Immature natural killer cell (primary cell): ENCODE measurements at regions not wholly inside any gene's neighbourhood (a gene's known extent, or its start where the extent isn't known, plus 50 kb on each side); places are given as distances from the start of the nearest gene placed in this dataset.

Source experiments
- DNase-seq, 3 donors: peaks; one replicate each; pipeline ENCODE4 v3.0.0; 2022; ENCODE audit warnings: mixed read lengths in 1 of 3
- H3K27ac Mint-ChIP-seq, 6 donors: one replicate each; pipeline ENCODE4 v1.8.0; 2020; ENCODE audit warnings: mixed read lengths in 6 of 6, mild to moderate bottlenecking in 5 of 6, inconsistent platforms in 4 of 6, moderate library complexity in 3 of 6
- H3K27me3 Mint-ChIP-seq, 3 donors: one replicate each; pipeline ENCODE4 v1.8.0; 2020 to 2021; ENCODE audit warnings: low read depth in 3 of 3, mild to moderate bottlenecking in 3 of 3, mixed read lengths in 3 of 3, moderate library complexity in 3 of 3, inconsistent platforms in 1 of 3
- H3K36me3 Mint-ChIP-seq, 3 donors: one replicate each; pipeline ENCODE4 v1.8.0; 2020; ENCODE audit warnings: mixed read lengths in 3 of 3, inconsistent platforms in 2 of 3, mild to moderate bottlenecking in 2 of 3
- H3K4me1 Mint-ChIP-seq, 2 donors: one replicate each; pipeline ENCODE4 v1.8.0; 2020; ENCODE audit warnings: inconsistent platforms in 2 of 2, mild to moderate bottlenecking in 2 of 2, mixed read lengths in 2 of 2, moderate library complexity in 1 of 2
- H3K4me3 Mint-ChIP-seq, 5 donors: one replicate each; pipeline ENCODE4 v1.8.0; 2020; ENCODE audit warnings: mild to moderate bottlenecking in 5 of 5, mixed read lengths in 5 of 5, inconsistent platforms in 3 of 5, moderate library complexity in 3 of 5
- H3K9me3 Mint-ChIP-seq, 6 donors: one replicate each; pipeline ENCODE4 v1.8.0; 2020; ENCODE audit warnings: mild to moderate bottlenecking in 6 of 6, mixed read lengths in 6 of 6, inconsistent platforms in 4 of 6, moderate library complexity in 3 of 6

DNA sequence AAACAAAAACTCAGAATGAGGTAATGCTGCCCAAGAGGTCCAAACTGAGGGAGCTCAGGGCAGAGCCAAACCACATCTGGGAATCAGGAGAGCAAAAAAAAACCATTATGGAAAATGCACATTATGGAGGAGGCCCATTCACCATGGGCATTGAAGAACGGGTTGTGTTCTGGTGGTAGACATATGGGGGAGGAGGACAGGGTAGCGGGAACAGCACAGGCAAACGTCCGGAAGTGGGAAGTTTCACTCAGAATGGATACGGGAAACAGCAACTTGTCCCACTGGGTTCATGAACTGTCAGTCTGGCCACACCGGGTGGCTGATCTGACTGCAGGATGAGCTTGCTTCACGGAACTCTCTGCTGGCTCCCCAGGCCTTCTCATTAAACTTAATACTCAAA, 139.7 kb downstream of the RRAGC start:
- Mint-ChIP-seq H3K4me1 (no peaks in the 10 kb centered on the region), H3K27me3 (peaks cover 8 to 14% (median 9%) of the 10 kb centered on the region in 3 donors), H3K27ac (no peak overlapping the region), H3K36me3 (no peaks in the 10 kb centered on the region), H3K9me3 (no peaks in the 10 kb centered on the region), H3K4me3 (no peak overlapping the region)
- no peak for DNase-seq

DNA sequence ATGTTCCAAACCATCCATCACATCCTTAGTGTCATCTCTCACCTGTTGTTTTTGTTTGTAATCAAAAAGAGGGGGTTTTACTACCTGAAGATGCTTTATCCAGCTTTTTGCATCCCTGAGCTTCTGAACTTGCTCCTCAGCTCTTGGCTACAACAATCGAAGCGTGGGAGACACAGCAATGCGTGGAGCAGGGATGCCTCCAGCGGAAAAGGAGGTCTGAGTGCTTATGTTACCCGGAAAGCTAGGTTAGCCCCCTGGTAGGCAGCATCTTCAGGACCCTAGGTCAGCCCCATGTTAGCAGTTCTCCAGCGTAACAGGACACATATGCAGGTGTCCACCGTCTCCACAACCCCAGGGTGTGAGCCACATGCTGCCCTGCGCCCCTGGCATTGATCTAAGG, 141.5 kb downstream of the RRAGC start:
- Mint-ChIP-seq H3K4me1 (no peaks in the 10 kb centered on the region), H3K4me3 (no peak overlapping the region), H3K27ac (no peak overlapping the region), H3K36me3 (no peaks in the 10 kb centered on the region), H3K9me3 (no peaks in the 10 kb centered on the region), H3K27me3 (peaks cover 2 to 4% (median 2%) of the 10 kb centered on the region in 3 donors)
- no peak for DNase-seq

DNA sequence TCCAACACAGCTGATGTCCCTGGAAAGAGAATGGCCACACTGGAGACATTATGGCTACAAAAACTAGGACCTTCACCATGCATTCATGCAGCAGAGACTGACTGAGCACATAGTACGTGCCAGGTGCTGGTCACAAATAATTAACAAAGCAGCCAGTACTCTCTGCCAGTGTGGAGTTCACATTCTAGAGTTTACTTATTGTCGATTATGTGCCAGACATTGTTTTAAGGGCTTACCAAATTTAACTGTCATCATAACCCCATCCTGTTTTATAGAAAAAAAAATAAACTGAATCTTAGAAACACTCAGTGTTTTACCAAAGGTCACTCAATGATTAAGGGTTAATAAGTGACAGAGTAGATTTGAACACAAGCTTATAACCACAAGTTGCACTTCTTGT, 143.3 kb downstream of the RRAGC start:
- Mint-ChIP-seq H3K4me3 (no peak overlapping the region), H3K27me3 (peaks cover 2 to 6% (median 4%) of the 10 kb centered on the region in 3 donors), H3K9me3 (no peaks in the 10 kb centered on the region), H3K4me1 (no peaks in the 10 kb centered on the region), H3K36me3 (no peaks in the 10 kb centered on the region), H3K27ac (no peak overlapping the region)
- DNase-seq = no peak

DNA sequence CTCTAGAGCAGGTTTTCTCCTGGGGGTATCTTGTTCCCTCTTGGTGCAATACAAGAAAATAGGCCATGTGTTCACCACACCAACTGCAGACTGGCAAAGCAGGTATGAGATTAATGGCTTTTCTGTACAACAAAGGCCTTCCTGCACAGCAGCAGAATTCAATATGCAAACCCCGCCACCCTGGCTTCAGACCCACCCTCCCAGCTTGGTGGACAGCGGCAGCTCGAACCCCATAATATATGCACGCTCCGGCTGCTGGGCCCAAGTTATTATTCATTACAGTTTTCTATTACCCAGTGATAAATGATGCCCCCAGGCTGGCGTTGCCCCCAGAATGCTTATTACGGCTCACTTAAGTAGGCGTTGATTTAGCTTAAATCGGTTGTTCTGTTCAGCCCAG, 144.2 kb downstream of the RRAGC start:
- Mint-ChIP-seq H3K4me3 (no peak overlapping the region), H3K36me3 (no peaks in the 10 kb centered on the region), H3K9me3 (peaks cover 0 to 2% (median 0%) of the 10 kb centered on the region in 6 donors)

DNA sequence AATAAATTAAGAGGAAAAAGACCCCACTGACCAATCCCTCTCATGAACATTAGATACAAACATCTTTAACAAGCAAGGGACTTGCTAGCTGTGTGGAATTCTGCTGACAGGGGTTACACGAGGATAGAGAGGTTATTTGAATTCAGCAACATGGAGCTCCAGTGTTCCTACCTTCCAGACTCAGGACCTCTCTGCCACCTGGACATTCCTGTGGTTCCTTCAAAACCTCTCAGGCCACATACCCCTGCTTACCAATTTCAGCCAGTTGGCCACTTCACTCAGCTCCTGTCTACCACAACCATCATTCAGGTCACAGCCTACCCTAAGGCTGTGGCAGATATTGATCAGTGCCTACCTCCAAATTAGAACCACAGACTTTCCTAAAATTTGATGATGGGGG, 147.5 kb downstream of the RRAGC start:
- H3K9me3 Mint-ChIP-seq = peaks cover 0 to 7% (median 0%) of the 10 kb centered on the region in 6 donors
- no peak for DNase-seq
- H3K27me3 Mint-ChIP-seq = peaks cover 0 to 4% (median 1%) of the 10 kb centered on the region in 3 donors
- H3K27ac Mint-ChIP-seq = no peak overlapping the region
- no peaks in the 10 kb centered on the region for H3K36me3 Mint-ChIP-seq
- no peaks in the 10 kb centered on the region for H3K4me1 Mint-ChIP-seq
- H3K4me3 Mint-ChIP-seq = no peak overlapping the region

More for the DNA sequence above, 144.2 kb downstream of the RRAGC start:
- Mint-ChIP-seq H3K4me1 (no peaks in the 10 kb centered on the region), H3K27ac (no peak overlapping the region), H3K27me3 (peaks cover 0 to 4% (median 4%) of the 10 kb centered on the region in 3 donors)
- no peak for DNase-seq

DNA sequence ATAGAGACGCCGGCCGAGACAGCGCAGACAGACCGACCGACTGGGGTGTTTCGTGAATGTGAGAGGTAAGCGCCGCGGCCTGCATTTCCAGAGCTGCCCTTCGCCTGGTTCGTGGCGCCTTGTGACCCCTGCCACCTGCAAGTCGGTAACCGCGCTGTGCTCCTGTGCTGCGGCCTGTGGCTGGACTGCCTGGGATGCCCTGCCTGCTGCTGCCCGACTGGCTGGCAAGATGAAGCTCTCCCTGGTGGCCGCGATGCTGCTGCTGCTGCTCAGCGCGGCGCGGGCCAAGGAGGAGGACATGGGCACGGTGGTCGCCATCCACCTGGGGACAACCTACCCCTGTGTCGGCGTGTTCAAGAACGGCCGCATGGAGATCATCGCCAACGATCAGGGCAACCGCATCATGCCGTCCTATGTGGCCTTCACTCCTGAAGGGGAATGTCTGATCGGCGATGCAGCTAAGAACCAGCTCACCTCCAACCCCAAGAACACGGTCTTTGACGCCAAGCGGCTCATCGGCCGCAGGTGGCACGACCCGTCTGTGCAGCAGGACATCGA, 150.8 kb downstream of the RRAGC start:
- H3K9me3 Mint-ChIP-seq = peaks cover 0 to 11% (median 1%) of the 10 kb centered on the region in 6 donors
- H3K27me3 Mint-ChIP-seq = peaks cover 3 to 14% (median 3%) of the 10 kb centered on the region in 3 donors
- H3K4me3 Mint-ChIP-seq = no peak overlapping the region
- no peak overlapping the region for H3K27ac Mint-ChIP-seq
- H3K4me1 Mint-ChIP-seq = no peaks in the 10 kb centered on the region
- no peak for DNase-seq
- H3K36me3 Mint-ChIP-seq = no peaks in the 10 kb centered on the region

DNA sequence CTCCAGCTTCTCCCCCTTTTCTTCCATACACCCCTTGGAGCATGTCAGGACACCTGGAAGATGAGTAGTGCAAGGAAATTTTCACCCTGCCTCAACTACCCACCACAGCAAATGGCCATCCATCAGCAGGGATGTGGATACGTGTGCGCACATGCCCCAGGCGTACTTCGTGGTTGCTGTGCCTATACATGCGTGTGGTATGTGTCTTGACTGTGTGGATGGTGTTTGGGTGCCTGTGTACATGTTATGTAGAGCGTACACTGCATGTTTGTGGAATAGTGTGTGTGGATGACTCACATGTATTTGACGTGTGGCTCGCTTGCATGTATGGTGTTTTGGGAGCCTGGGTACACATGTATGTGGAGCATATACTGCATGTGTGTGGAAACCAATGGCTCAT, 158.5 kb downstream of the RRAGC start:
- DNase-seq = no peak
- H3K4me1 Mint-ChIP-seq = no peaks in the 10 kb centered on the region
- no peaks in the 10 kb centered on the region for H3K36me3 Mint-ChIP-seq
- peaks cover 0 to 7% (median under 1%) of the 10 kb centered on the region in 6 donors for H3K9me3 Mint-ChIP-seq
- H3K4me3 Mint-ChIP-seq = no peak overlapping the region
- no peak overlapping the region for H3K27ac Mint-ChIP-seq
- peaks cover 1 to 13% (median 6%) of the 10 kb centered on the region in 3 donors for H3K27me3 Mint-ChIP-seq

DNA sequence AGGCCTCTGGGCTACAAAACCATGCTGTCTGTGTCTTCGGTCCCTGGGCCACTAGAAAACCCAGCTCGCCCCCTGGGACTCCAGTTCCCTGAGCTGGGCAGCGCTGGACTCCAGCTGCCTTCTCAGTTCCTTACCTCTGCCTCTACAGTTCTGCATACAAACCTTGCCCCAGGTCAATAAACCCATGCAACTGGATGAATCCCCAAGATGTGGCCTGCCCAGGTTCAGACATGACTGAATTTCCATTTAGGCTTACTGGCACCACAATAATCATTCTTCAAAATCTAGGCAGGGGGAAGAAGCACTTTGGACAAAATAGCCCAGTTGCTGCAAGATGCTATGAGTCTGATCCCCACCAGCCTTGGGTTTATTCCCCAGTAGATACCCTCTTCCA, 159.5 kb downstream of the RRAGC start:
- DNase-seq = no peak
- Mint-ChIP-seq H3K4me3 (no peak overlapping the region), H3K27ac (no peak overlapping the region), H3K4me1 (no peaks in the 10 kb centered on the region), H3K9me3 (peaks cover 0 to 3% (median 0%) of the 10 kb centered on the region in 6 donors), H3K36me3 (no peaks in the 10 kb centered on the region), H3K27me3 (peaks cover 1 to 8% (median 7%) of the 10 kb centered on the region in 3 donors)

DNA sequence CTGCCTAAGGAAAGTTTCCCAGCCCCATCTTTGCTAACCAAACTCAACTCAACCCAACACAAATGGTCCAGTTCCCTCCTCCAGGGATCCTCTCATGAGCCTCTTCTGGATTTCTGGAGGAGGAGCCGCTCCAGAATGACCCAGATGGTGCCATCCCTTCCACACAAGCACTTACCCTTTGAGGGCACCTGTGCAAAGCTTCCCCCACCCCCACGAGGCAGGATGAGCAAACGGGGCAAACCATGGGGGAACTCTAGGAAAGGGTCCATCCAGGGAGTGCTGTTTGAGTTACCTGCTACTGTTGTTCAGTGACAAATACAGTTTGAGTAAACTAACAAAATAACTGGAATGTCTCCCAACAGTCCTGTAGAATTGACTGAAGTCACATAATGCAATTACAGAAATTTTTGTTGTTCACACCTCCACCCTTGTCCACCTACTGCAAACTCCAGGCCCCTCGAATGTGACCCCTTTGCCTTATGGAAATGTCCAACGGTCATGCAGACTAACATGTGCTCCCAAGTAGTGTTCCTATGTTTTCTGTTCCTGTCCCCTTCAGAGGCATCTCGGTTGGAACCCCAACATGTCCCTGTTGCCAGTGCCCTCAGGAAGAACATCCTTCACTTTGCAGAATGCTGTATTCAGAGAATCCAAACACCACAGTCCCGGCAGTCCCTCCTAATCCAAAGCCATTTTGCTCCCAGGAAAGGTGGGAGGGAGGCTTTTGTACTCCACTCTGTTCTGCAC, 160.1 kb downstream of the RRAGC start:
- Mint-ChIP-seq H3K9me3 (peaks cover 0 to 3% (median 0%) of the 10 kb centered on the region in 6 donors), H3K27ac (no peak overlapping the region), H3K36me3 (no peaks in the 10 kb centered on the region), H3K4me1 (no peaks in the 10 kb centered on the region), H3K4me3 (no peak overlapping the region), H3K27me3 (peaks cover 2 to 8% (median 7%) of the 10 kb centered on the region in 3 donors)
- no peak for DNase-seq

DNA sequence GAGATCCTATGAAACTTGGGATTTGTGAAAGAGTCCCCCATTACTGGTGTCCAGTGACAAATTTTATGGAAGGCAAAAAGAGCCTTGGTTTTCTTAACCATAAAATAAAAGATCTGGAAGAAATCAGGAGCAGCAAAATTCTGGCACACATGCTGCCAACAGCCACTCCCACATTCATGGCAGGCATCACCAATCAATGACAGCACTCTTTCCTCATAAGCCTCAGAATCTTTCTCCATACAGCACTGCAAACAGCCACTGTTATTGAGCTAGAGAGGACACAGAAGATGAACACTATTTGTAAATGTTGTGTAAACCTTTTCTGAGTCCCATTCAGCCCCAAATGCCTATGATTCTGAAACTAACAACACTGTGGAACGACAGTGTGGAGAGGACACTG, 162.2 kb downstream of the RRAGC start:
- H3K36me3 Mint-ChIP-seq = no peaks in the 10 kb centered on the region

DNA sequence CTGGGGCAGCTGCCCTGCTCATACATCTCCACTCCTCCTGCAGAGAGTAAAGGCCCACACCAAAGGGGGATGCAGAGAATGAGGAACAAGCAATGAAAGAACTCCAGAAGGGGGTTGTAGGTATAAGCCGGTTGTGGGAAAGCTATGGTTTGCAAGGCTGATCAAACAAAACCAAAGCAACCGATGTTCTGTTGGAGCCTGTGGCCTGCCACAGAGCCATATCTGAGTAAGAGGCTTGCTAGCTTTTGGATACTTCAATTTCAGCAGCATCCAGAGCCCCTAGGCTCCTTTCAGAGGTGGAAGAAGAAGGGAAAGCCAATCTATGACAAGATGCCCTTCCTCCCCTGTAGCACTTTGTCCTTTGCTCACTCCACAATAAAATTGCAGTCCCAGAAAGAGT, 163.2 kb downstream of the RRAGC start:
- DNase-seq = no peak

More for the DNA sequence above, 162.2 kb downstream of the RRAGC start:
- Mint-ChIP-seq H3K27ac (no peak overlapping the region), H3K4me1 (no peaks in the 10 kb centered on the region), H3K27me3 (peaks cover 2 to 5% (median 3%) of the 10 kb centered on the region in 3 donors), H3K9me3 (peaks cover 0 to 3% (median 0%) of the 10 kb centered on the region in 6 donors), H3K4me3 (no peak overlapping the region)
- no peak for DNase-seq

DNA sequence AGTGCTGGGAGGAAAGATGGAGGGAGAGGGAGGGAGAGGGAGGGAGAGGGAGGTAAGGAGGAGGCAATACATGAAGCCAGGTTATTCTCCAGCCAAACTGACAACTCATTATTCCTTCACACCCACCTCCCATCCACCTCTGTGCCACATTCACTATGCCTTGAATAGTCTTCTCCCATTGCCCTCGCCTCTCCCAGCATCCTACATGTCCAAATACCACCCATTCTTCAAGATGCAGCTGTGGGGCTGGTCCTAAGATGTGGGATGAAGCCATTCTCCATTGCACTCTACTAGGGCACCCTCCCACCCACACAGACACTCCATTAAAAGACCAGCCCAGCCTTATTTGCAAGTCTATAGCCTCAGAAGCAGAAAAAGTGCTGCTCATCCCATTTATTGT, 165.8 kb downstream of the RRAGC start:
- Mint-ChIP-seq H3K27me3 (peaks cover 3 to 10% (median 9%) of the 10 kb centered on the region in 3 donors), H3K9me3 (peaks cover 0 to 3% (median 0%) of the 10 kb centered on the region in 6 donors), H3K27ac (no peak overlapping the region), H3K4me1 (no peaks in the 10 kb centered on the region), H3K4me3 (no peak overlapping the region), H3K36me3 (no peaks in the 10 kb centered on the region)
- no peak for DNase-seq

More for the DNA sequence above, 163.2 kb downstream of the RRAGC start:
- Mint-ChIP-seq H3K4me1 (no peaks in the 10 kb centered on the region), H3K27me3 (peaks cover 2 to 6% (median 3%) of the 10 kb centered on the region in 3 donors), H3K9me3 (peaks cover 0 to 3% (median 0%) of the 10 kb centered on the region in 6 donors), H3K4me3 (no peak overlapping the region), H3K36me3 (no peaks in the 10 kb centered on the region), H3K27ac (no peak overlapping the region)

DNA sequence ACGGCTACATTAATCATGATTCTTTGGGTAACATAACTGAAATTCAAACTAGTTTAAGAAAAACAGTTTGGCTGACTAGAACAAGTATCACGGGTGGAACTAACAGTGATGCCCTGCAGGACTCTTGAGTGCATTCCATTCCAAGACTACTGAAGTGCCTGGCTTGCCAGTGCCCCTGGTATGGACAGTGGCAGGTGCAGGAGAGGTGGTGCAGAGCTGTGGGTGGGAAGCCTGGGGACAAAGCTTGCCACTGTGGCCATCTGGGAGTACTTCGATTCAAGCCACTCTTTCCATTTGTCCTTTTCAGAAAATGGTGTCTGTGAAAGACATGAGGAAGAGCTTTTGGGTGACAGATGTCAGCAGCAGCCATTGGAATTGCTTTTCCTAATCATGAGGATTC, 166.5 kb downstream of the RRAGC start:
- H3K27ac Mint-ChIP-seq = no peak overlapping the region
- no peaks in the 10 kb centered on the region for H3K9me3 Mint-ChIP-seq

DNA sequence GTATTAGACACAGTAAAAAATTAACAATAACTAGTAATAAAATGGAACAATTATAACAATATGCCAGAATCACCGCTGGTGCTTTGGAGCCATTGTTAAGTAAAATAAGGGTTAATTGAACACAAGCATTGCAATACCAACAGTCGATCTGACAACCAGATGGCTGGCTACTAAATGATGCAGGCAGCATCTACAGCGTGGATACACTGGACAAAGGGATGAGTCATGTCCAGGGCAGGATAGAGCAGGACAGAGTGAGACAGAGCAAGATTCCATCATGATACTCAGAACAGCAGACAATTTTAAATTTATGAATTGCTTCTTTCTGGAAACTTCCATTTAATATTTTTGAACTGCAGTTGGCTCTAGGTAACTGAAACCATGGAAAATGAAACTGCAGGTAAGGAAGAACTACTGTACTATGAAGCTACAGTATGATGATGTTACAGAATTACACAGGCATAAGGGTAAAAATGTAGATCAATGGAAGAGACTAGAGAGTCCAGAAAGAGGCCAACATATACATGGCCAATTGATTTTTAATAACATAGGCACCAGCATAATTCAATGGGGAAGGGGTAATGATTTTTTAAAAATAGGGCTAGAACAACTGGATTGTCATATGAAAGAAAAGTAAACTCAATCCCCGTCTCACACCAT, 168.7 kb downstream of the RRAGC start:
- Mint-ChIP-seq H3K27me3 (peaks cover 3 to 15% (median 14%) of the 10 kb centered on the region in 3 donors), H3K9me3 (no peaks in the 10 kb centered on the region), H3K36me3 (no peaks in the 10 kb centered on the region), H3K4me3 (no peak overlapping the region), H3K27ac (no peak overlapping the region), H3K4me1 (no peaks in the 10 kb centered on the region)
- DNase-seq = no peak

More for the DNA sequence above, 166.5 kb downstream of the RRAGC start:
- peaks cover 3 to 10% (median 9%) of the 10 kb centered on the region in 3 donors for H3K27me3 Mint-ChIP-seq
- no peaks in the 10 kb centered on the region for H3K4me1 Mint-ChIP-seq
- no peak for DNase-seq
- H3K4me3 Mint-ChIP-seq = no peak overlapping the region
- no peaks in the 10 kb centered on the region for H3K36me3 Mint-ChIP-seq
